ENCODE measurements at regions not wholly inside any gene's neighbourhood (a gene's known extent, or its start where the extent isn't known, plus 50 kb on each side); places are given as distances from the start of the nearest gene placed in this dataset.

GRCh38 chr1:221487781-221488524 lies 253.9 kb downstream of the DUSP10 start:
- in situ Hi-C loops (cut with MboI; ENCODE audit: low pct_unique_long_range_greater_than_20kb, low sequenced_read_pairs, unreplicated experiment) = no loop called here
- no peak for DNase-seq (ENCODE audit: low spot score)
- TF ChIP-seq, protein P1, sequence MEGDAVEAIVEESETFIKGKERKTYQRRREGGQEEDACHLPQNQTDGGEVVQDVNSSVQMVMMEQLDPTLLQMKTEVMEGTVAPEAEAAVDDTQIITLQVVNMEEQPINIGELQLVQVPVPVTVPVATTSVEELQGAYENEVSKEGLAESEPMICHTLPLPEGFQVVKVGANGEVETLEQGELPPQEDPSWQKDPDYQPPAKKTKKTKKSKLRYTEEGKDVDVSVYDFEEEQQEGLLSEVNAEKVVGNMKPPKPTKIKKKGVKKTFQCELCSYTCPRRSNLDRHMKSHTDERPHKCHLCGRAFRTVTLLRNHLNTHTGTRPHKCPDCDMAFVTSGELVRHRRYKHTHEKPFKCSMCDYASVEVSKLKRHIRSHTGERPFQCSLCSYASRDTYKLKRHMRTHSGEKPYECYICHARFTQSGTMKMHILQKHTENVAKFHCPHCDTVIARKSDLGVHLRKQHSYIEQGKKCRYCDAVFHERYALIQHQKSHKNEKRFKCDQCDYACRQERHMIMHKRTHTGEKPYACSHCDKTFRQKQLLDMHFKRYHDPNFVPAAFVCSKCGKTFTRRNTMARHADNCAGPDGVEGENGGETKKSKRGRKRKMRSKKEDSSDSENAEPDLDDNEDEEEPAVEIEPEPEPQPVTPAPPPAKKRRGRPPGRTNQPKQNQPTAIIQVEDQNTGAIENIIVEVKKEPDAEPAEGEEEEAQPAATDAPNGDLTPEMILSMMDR (IDR thresholded peaks at IDR 0.05; ENCODE audit: extremely low read depth, insufficient read depth, missing control alignments) = no peak

DNA sequence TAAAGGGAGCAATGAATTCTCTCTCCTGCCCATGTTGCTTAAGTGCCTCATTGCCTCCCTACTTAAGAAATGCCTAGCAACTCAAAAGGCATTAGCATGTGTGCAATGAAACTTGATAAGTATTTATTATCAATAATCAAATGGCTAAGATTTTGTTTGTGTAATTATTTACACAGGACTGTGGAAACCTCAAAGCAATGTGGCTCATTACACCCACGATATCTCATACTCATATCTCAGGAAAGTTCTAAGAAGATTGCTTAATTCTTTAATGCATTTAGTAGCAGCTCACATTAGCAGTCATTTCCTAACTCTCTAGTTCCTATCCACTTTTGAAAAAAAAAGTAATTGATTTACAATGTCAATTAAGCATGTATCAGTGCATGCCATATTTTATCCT lies 253.3 kb downstream of the DUSP10 start:
- no peak for DNase-seq (ENCODE audit: low spot score)
- in situ Hi-C loops (cut with MboI; ENCODE audit: low pct_unique_long_range_greater_than_20kb, low sequenced_read_pairs, unreplicated experiment) = no loop called here
- TF ChIP-seq, protein P1 (IDR thresholded peaks at IDR 0.05; ENCODE audit: extremely low read depth, insufficient read depth, missing control alignments) = no peak

- TF ChIP-seq, protein P1 (IDR thresholded peaks at IDR 0.05; ENCODE audit: extremely low read depth, insufficient read depth, missing control alignments) = no peak
- in situ Hi-C loops (cut with MboI; ENCODE audit: low pct_unique_long_range_greater_than_20kb, low sequenced_read_pairs, unreplicated experiment) = no loop called here
- DNase-seq (ENCODE audit: low spot score) = no peak
Measured at GRCh38 chr1:221494670-221495069, 247.2 kb downstream of the DUSP10 start.

- DNase-seq (ENCODE audit: low spot score) = no peak
- in situ Hi-C loops (cut with MboI; ENCODE audit: low pct_unique_long_range_greater_than_20kb, low sequenced_read_pairs, unreplicated experiment) = no loop called here
- TF ChIP-seq, protein P1 (IDR thresholded peaks at IDR 0.05; ENCODE audit: extremely low read depth, insufficient read depth, missing control alignments) = no peak
Measured at GRCh38 chr1:221497046-221497445, 244.8 kb downstream of the DUSP10 start.

GRCh38 chr1:221503268-221503667 lies 238.6 kb downstream of the DUSP10 start:
- TF ChIP-seq, protein P1 (IDR thresholded peaks at IDR 0.05; ENCODE audit: extremely low read depth, insufficient read depth, missing control alignments) = no peak
- no peak for DNase-seq (ENCODE audit: low spot score)
- in situ Hi-C loops (cut with MboI; ENCODE audit: low pct_unique_long_range_greater_than_20kb, low sequenced_read_pairs, unreplicated experiment) = no loop called here

DNA sequence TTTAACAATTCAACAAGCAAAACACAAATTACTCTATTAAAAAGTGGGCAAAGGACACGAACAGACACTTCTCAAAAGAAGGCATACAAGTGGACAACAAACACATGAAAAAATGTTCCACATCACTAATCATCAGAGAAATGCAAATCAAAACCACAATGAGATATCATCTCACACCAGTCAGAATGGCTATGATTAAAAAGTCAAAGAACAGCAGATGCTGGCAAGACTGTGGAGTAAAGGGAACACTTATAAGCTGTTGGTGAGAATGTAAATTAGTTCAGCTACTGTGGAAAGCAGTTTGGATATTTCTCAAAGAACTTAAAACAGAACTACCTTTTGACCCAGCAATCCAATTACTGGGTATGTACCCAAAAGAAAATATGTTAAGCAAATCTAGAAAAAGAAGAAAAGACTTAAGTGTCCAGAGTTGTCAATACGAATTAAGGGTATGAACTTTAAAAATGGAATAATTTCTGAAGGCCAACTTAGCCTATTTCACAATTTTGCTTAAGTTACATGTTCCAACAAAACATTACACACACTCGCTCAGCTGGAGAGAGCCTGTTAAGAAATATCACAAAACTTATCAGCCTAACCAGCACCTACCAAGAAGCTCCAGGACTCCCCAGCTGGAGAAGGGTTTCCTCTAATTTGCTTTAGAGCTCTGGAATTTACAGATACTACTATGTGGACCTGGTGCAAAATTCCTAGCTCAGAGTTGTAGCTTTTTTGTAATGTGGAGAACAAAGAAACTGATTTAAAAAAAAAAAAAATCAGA lies 232.1 kb downstream of the DUSP10 start:
- in situ Hi-C loops (cut with MboI; ENCODE audit: low pct_unique_long_range_greater_than_20kb, low sequenced_read_pairs, unreplicated experiment) = no loop called here
- DNase-seq (ENCODE audit: low spot score) = no peak

More for the DNA sequence above, 232.1 kb downstream of the DUSP10 start:
- TF ChIP-seq, protein P1 (IDR thresholded peaks at IDR 0.05; ENCODE audit: extremely low read depth, insufficient read depth, missing control alignments) = no peak
